ENCODE measurements at regions not wholly inside any gene's neighbourhood (a gene's known extent, or its start where the extent isn't known, plus 50 kb on each side); places are given as distances from the start of the nearest gene placed in this dataset.

DNA sequence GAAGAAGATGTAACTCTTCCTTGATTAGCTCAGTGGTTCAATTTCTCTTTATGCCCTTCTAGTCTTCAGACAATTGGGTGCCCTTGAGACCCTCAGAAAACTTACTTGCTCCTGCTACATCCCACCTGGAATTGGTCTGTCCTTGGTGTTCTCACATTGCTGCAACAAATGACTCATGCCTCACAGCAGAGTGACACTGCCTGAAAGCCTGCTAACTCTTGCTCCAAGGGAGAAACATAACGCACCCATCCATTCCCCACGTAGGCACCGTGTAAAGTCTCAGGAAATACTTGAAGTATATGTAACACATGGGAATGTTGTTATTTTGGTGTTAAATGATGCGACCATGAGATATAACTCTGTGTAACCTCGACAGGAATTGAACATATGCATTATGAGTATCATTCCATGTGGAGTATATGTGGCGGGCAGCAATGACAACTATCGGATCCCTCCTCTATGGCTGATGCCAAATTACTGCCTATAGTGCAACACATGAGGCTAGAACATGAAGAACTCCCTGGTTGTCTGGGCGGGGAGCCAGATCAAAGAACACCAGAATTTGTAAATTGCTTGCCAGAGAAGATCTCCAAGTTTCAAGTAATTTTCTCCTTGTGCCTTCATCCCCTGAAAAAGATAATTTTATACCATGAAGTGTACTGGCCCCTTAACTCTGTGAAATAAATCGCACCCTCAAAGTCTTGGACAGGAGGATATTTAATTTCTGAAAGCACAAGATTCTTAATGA lies 231.3 kb upstream of the STK26 start:
- TF ChIP-seq TCF4 (CRISPR knock-in tag; IDR thresholded peaks at IDR 0.05; ENCODE audit: borderline replicate concordance), result no peak
- TF ChIP-seq BACH2 (CRISPR knock-in tag; IDR thresholded peaks at IDR 0.05; ENCODE audit: borderline replicate concordance), result no peak
- TF ChIP-seq OSR1 (CRISPR knock-in tag; IDR thresholded peaks at IDR 0.05), result no peak
- TF ChIP-seq ZC3H10 (CRISPR knock-in tag; IDR thresholded peaks at IDR 0.05), result no peak
- TF ChIP-seq ZNF70 (CRISPR knock-in tag; IDR thresholded peaks at IDR 0.05), result no peak
- TF ChIP-seq PPARA (CRISPR knock-in tag; IDR thresholded peaks at IDR 0.05; ENCODE audit: borderline replicate concordance), result no peak
- TF ChIP-seq SNAI2 (CRISPR knock-in tag; IDR thresholded peaks at IDR 0.05), result no peak
- TF ChIP-seq ZFP30 (CRISPR knock-in tag; IDR thresholded peaks at IDR 0.05), result no peak
- no peak for TF ChIP-seq RARB (CRISPR knock-in tag; IDR thresholded peaks at IDR 0.05)
- TF ChIP-seq GLIS3 (CRISPR knock-in tag; IDR thresholded peaks at IDR 0.05), result no peak
- TF ChIP-seq TOX (CRISPR knock-in tag; IDR thresholded peaks at IDR 0.05; ENCODE audit: borderline replicate concordance), result no peak

Data from SK-N-SH treated with all-trans-retinoic acid at 6 μM for 48 hours (cell line).